ENCODE measurements at regions not wholly inside any gene's neighbourhood (a gene's known extent, or its start where the extent isn't known, plus 50 kb on each side); places are given as distances from the start of the nearest gene placed in this dataset.

DNA sequence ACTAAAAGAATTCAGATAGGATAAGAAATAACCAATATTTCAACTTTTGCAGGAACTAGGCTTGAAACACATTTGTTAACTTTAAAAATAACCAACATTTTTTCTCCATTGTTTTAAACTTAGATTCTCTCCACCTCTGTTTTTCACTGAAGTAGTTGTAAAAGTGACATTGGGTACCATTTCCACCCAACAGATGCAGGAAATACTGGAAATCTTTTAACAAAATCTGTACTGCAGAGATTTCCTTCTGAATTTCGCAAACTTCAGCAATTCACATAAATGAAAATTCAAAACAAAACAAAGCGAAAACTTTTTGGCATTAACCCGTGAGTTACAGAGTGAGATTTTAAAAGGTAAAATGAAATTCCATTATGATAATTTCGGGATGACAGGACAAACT, 731.7 kb downstream of the RFPL4B start:
- no peaks in the 10 kb centered on the region for H3K9me3 ChIP-seq (ENCODE audit: control insufficient read depth in 4 of 4, low read length in 3 of 4)
- TF ChIP-seq FOXA2 (IDR thresholded peaks at IDR 0.05): no peak
- TF ChIP-seq, protein P1, sequence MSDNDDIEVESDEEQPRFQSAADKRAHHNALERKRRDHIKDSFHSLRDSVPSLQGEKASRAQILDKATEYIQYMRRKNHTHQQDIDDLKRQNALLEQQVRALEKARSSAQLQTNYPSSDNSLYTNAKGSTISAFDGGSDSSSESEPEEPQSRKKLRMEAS (IDR thresholded peaks at IDR 0.05): no peak
- no peak overlapping the region for H3K4me3 ChIP-seq (ENCODE audit: low read depth in 1 of 3, low read length in 3 of 3)
- no peaks in the 10 kb centered on the region for H3K27me3 ChIP-seq (ENCODE audit: control insufficient read depth in 4 of 4, insufficient read depth in 4 of 4, low read length in 3 of 4)
- whole genome bisulfite sequencing: 65% methylated on average over 4 of the region's 4 CpGs
- DNase-seq (ENCODE audit: low spot score): no peak
- no peak overlapping the region for H3K9ac ChIP-seq (ENCODE audit: low read depth in 1 of 2, low read length in 2 of 2)
- peaks cover 0 to 1% (median 0%) of the 10 kb centered on the region in 4 donors for H3K4me1 ChIP-seq (ENCODE audit: control insufficient read depth in 4 of 4, insufficient read depth in 4 of 4, low read length in 3 of 4)
- H3K27ac ChIP-seq (ENCODE audit: low read depth in 1 of 2, low read length in 2 of 2): no peak overlapping the region
- no peaks in the 10 kb centered on the region for H3K36me3 ChIP-seq (ENCODE audit: control insufficient read depth in 4 of 4, insufficient read depth in 3 of 4, low read depth in 1 of 4, low read length in 3 of 4)

DNA sequence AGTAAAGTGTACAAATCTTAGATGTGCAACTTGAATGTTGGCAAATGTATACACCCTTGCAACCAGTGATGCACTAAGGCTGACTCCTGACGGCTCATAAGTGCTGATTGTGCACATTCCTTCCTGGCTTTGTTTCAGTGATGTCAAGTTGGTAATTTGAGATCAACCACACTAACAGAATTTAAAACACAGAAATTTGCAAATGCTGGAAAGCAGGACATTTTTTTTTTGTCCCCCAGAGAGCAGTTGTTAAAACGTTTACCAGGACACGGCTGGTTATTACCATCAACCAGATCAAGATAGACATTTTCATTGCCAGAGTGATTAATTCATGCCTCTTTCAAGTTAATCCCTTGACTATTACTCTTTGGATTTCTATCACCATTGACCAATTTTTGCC, 735.6 kb downstream of the RFPL4B start:
- no peak overlapping the region for H3K4me3 ChIP-seq (ENCODE audit: low read depth in 1 of 3, low read length in 3 of 3)
- H3K9ac ChIP-seq (ENCODE audit: low read depth in 1 of 2, low read length in 2 of 2): no peak overlapping the region
- H3K27ac ChIP-seq (ENCODE audit: low read depth in 1 of 2, low read length in 2 of 2): no peak overlapping the region
- DNase-seq (ENCODE audit: low spot score): no peak
- 44% methylated on average over 3 of the region's 3 CpGs for WGBS
- H3K36me3 ChIP-seq (ENCODE audit: control insufficient read depth in 4 of 4, insufficient read depth in 3 of 4, low read depth in 1 of 4, low read length in 3 of 4): no peaks in the 10 kb centered on the region
- no peaks in the 10 kb centered on the region for H3K27me3 ChIP-seq (ENCODE audit: control insufficient read depth in 4 of 4, insufficient read depth in 4 of 4, low read length in 3 of 4)
- peaks cover 0 to 1% (median 0%) of the 10 kb centered on the region in 4 donors for H3K4me1 ChIP-seq (ENCODE audit: control insufficient read depth in 4 of 4, insufficient read depth in 4 of 4, low read length in 3 of 4)
- no peaks in the 10 kb centered on the region for H3K9me3 ChIP-seq (ENCODE audit: control insufficient read depth in 4 of 4, low read length in 3 of 4)
- TF ChIP-seq RAD21 (IDR thresholded peaks at IDR 0.05) (no peak), FOXA1 (IDR thresholded peaks at IDR 0.05) (no peak), YY1 (IDR thresholded peaks at IDR 0.05) (no peak), RXRA (IDR thresholded peaks at IDR 0.05) (no peak), SP1 (IDR thresholded peaks at IDR 0.05) (no peak), HNF4G (IDR thresholded peaks at IDR 0.05) (no peak), JUND (IDR thresholded peaks at IDR 0.05) (no peak), EGR1 (IDR thresholded peaks at IDR 0.05; ENCODE audit: low read depth in 2 of 2) (no peak), NR2F2 (IDR thresholded peaks at IDR 0.05) (no peak), TAF1 (conservative IDR thresholded peaks at IDR 0.05) (no peak), FOXA2 (IDR thresholded peaks at IDR 0.05) (no peak)
- TF ChIP-seq, protein P2, sequence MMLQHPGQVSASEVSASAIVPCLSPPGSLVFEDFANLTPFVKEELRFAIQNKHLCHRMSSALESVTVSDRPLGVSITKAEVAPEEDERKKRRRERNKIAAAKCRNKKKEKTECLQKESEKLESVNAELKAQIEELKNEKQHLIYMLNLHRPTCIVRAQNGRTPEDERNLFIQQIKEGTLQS (IDR thresholded peaks at IDR 0.05): no peak
- TF ChIP-seq, protein P3, sequence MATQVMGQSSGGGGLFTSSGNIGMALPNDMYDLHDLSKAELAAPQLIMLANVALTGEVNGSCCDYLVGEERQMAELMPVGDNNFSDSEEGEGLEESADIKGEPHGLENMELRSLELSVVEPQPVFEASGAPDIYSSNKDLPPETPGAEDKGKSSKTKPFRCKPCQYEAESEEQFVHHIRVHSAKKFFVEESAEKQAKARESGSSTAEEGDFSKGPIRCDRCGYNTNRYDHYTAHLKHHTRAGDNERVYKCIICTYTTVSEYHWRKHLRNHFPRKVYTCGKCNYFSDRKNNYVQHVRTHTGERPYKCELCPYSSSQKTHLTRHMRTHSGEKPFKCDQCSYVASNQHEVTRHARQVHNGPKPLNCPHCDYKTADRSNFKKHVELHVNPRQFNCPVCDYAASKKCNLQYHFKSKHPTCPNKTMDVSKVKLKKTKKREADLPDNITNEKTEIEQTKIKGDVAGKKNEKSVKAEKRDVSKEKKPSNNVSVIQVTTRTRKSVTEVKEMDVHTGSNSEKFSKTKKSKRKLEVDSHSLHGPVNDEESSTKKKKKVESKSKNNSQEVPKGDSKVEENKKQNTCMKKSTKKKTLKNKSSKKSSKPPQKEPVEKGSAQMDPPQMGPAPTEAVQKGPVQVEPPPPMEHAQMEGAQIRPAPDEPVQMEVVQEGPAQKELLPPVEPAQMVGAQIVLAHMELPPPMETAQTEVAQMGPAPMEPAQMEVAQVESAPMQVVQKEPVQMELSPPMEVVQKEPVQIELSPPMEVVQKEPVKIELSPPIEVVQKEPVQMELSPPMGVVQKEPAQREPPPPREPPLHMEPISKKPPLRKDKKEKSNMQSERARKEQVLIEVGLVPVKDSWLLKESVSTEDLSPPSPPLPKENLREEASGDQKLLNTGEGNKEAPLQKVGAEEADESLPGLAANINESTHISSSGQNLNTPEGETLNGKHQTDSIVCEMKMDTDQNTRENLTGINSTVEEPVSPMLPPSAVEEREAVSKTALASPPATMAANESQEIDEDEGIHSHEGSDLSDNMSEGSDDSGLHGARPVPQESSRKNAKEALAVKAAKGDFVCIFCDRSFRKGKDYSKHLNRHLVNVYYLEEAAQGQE (IDR thresholded peaks at IDR 0.05): no peak
- TF ChIP-seq, protein P4, sequence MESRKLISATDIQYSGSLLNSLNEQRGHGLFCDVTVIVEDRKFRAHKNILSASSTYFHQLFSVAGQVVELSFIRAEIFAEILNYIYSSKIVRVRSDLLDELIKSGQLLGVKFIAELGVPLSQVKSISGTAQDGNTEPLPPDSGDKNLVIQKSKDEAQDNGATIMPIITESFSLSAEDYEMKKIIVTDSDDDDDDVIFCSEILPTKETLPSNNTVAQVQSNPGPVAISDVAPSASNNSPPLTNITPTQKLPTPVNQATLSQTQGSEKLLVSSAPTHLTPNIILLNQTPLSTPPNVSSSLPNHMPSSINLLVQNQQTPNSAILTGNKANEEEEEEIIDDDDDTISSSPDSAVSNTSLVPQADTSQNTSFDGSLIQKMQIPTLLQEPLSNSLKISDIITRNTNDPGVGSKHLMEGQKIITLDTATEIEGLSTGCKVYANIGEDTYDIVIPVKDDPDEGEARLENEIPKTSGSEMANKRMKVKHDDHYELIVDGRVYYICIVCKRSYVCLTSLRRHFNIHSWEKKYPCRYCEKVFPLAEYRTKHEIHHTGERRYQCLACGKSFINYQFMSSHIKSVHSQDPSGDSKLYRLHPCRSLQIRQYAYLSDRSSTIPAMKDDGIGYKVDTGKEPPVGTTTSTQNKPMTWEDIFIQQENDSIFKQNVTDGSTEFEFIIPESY (IDR thresholded peaks at IDR 0.05): no peak
- TF ChIP-seq, protein P1 (IDR thresholded peaks at IDR 0.05): no peak
- TF ChIP-seq, protein P5, sequence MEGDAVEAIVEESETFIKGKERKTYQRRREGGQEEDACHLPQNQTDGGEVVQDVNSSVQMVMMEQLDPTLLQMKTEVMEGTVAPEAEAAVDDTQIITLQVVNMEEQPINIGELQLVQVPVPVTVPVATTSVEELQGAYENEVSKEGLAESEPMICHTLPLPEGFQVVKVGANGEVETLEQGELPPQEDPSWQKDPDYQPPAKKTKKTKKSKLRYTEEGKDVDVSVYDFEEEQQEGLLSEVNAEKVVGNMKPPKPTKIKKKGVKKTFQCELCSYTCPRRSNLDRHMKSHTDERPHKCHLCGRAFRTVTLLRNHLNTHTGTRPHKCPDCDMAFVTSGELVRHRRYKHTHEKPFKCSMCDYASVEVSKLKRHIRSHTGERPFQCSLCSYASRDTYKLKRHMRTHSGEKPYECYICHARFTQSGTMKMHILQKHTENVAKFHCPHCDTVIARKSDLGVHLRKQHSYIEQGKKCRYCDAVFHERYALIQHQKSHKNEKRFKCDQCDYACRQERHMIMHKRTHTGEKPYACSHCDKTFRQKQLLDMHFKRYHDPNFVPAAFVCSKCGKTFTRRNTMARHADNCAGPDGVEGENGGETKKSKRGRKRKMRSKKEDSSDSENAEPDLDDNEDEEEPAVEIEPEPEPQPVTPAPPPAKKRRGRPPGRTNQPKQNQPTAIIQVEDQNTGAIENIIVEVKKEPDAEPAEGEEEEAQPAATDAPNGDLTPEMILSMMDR (IDR thresholded peaks at IDR 0.05; ENCODE audit: low read depth, low read length, missing input control): no peak
